K562 (cell line): ENCODE measurements at regions not wholly inside any gene's neighbourhood (a gene's known extent, or its start where the extent isn't known, plus 50 kb on each side); places are given as distances from the start of the nearest gene placed in this dataset.

Experiments
- ATAC-seq: fragments of 200-7000 bp; cut with Tn5 transposase; 3 replicates; pipeline ENCODE4 v1.9.1; 2020; ENCODE audit warnings: moderate library complexity
- BruUV-seq: library from RNA; stranded (reverse); fragments of 400-500 nt; replicated peaks from 2 replicates; lab custom pipeline; 2021; lab: Mats Ljungman, UMichigan
- CTCF ChIA-PET: fragments of 300-600 bp; formaldehyde crosslinking; extraction: SDS; loops from one replicate; lab custom pipeline; 2021; ENCODE audit warnings: low intra/inter-chr PET ratio; lab: Yijun Ruan, JAX
- POLR2A ChIA-PET: fragments of 300-600, 350-650 bp; sonication (Branson Sonifier 250); formaldehyde crosslinking; extraction: SDS; loops from one replicate; lab custom pipeline; 2021; ENCODE audit warnings: antibody characterized with exemption, inconsistent platforms; lab: Yijun Ruan, JAX
- DNase-seq, 4 experiments: peaks; one replicate each; pipeline versions ENCODE4 v3.0.0 to v3.0.0-alpha.2; 2011 to 2018; ENCODE audit warnings: low spot score in 3 of 4, mixed read lengths in 3 of 4; ENCODE audit errors: extremely low read depth in 1 of 4
- FAIRE-seq: peaks from 2 replicates; lab custom pipeline; 2011; peaks lifted over from hg19 to GRCh38; lab: Jason Lieb, UNC
- H2AFZ ChIP-seq: 2 replicates; pipeline ENCODE4 v1.6.0; 2011; ENCODE audit warnings: low read depth, low read length, control low read depth, inconsistent platforms
- H3K27ac ChIP-seq: fragments of 200-600 bp; 3 replicates; pipeline ENCODE4 v1.8.0; 2011; ENCODE audit warnings: low read depth, mild to moderate bottlenecking, control low read depth, inconsistent platforms, low read length, moderate library complexity, mixed read lengths; ENCODE audit errors: extremely low read depth
- H3K27me3 ChIP-seq, 2 experiments: fragments of 300-600 bp in 1 of 2; 2 replicates in 1 of 2; 3 replicates in 1 of 2; pipeline versions ENCODE4 v1.6.0 to v1.8.0; 2011; ENCODE audit warnings: inconsistent platforms in 2 of 2, low read length in 2 of 2, mild to moderate bottlenecking in 1 of 2, mixed read lengths in 1 of 2, moderate library complexity in 1 of 2; ENCODE audit not compliant: control insufficient read depth in 2 of 2, insufficient read depth in 2 of 2
- H3K36me3 ChIP-seq: fragments of 300-600 bp; 3 replicates; pipeline ENCODE4 v1.8.0; 2011; ENCODE audit warnings: mild to moderate bottlenecking, low read length, inconsistent platforms; ENCODE audit not compliant: control insufficient read depth, insufficient read depth
- H3K4me1 ChIP-seq, 2 experiments: fragments of 200-600 bp in 1 of 2; replicated peaks in 1 of 2; 2 replicates in 1 of 2; 3 replicates in 1 of 2; pipeline versions ENCODE4 v1.5.1 to v1.8.0; 2011; ENCODE audit warnings: inconsistent platforms in 2 of 2, low read length in 2 of 2, mild to moderate bottlenecking in 1 of 2, mixed read lengths in 1 of 2, moderate library complexity in 1 of 2; ENCODE audit not compliant: control insufficient read depth in 2 of 2, insufficient read depth in 2 of 2
- H3K4me2 ChIP-seq: 2 replicates; pipeline ENCODE4 v1.6.1; 2011; ENCODE audit warnings: low read length, control low read depth, inconsistent platforms, mixed read lengths; ENCODE audit not compliant: insufficient read depth
- H3K4me3 ChIP-seq: fragments of 200-600 bp; sonication (generic), shearing (Covaris generic); 2 replicates; pipeline ENCODE4 v1.5.1; 2016; ENCODE audit warnings: control low read depth, inconsistent platforms
- H3K79me2 ChIP-seq: fragments of 200-600 bp; 3 replicates; pipeline ENCODE4 v1.8.0; 2011; ENCODE audit warnings: low read length, inconsistent platforms; ENCODE audit not compliant: control insufficient read depth, insufficient read depth
- H3K9ac ChIP-seq, 2 experiments: 2 replicates each; pipeline versions ENCODE4 v1.6.0 to v1.6.1; 2011; ENCODE audit warnings: low read depth in 2 of 2, low read length in 2 of 2, control low read depth in 1 of 2, inconsistent platforms in 1 of 2, mild to moderate bottlenecking in 1 of 2, mixed read lengths in 1 of 2; ENCODE audit not compliant: insufficient read depth in 1 of 2
- H3K9me1 ChIP-seq: one replicate; pipeline ENCODE4 v1.6.0; 2011; ENCODE audit warnings: inconsistent platforms, mild to moderate bottlenecking, low read length, moderate library complexity; ENCODE audit not compliant: control insufficient read depth, insufficient read depth
- H3K9me3 ChIP-seq: replicated peaks from 2 replicates; pipeline ENCODE4 v1.5.1; 2011; ENCODE audit warnings: low read depth, low read length, inconsistent platforms; ENCODE audit not compliant: control insufficient read depth, insufficient read depth
- H4K20me1 ChIP-seq: replicated peaks from 2 replicates; pipeline ENCODE4 v1.6.1; 2011; ENCODE audit warnings: low read length, inconsistent platforms, mixed read lengths; ENCODE audit not compliant: control insufficient read depth, insufficient read depth
- GMEB1 ChIP-seq: fragments of 250-450 bp; sonication (Bioruptor Pico); IDR thresholded peaks from 2 replicates; pipeline ENCODE4 v1.4.0; 2020; ENCODE audit warnings: mild to moderate bottlenecking
- MLLT1 ChIP-seq, 2 experiments: fragments of 450-650 bp; IDR thresholded peaks; 2 replicates each; pipeline ENCODE4 v1.6.1; 2016
- NCOA1 ChIP-seq: fragments of 450-650 bp; IDR thresholded peaks from 2 replicates; pipeline ENCODE4 v1.6.1; 2016; ENCODE audit warnings: low read depth
- PTRF ChIP-seq: fragments of 450-650 bp; IDR thresholded peaks from 2 replicates; pipeline ENCODE4 v1.6.1; 2016; ENCODE audit warnings: mild to moderate bottlenecking, missing genetic modification characterization, missing compliant biosample characterization
- TFAM ChIP-seq: fragments of 250-450 bp; sonication (Bioruptor Pico); conservative IDR thresholded peaks from 2 replicates; pipeline ENCODE4 v1.5.0; 2021; ENCODE audit warnings: mild to moderate bottlenecking, moderate library complexity
- ZMIZ1 ChIP-seq, 2 experiments: fragments of 150-350 bp in 1 of 2; IDR thresholded peaks; 2 replicates each; pipeline ENCODE4 v1.6.1; 2012 to 2016; ENCODE audit warnings: low read depth in 2 of 2, low read length in 2 of 2, mild to moderate bottlenecking in 1 of 2, moderate library complexity in 1 of 2
- ZNF740 ChIP-seq, 3 experiments: fragments of 200-800 bp in 1 of 3; sonication (Bioruptor generic) in 1 of 3; sonication (generic) in 1 of 3; formaldehyde crosslinking in 1 of 3; IDR thresholded peaks; 2 replicates each; pipeline versions ENCODE4 v1.6.1 to v1.8.0; 2016 to 2022; ENCODE audit warnings: mild to moderate bottlenecking in 2 of 3, missing compliant biosample characterization in 2 of 3, missing genetic modification characterization in 2 of 3, missing genetic modification reagents in 1 of 3
- WGBS: fragments of 100-300 bp; shearing (Covaris generic); methylation state at CpG from one replicate; pipeline ENCODE4 v1.1.6; 2016; ENCODE audit warnings: low coverage, mixed read lengths; ENCODE audit not compliant: insufficient coverage; ENCODE audit errors: missing lambda C conversion rate; 5-methylcytosine and 5-hydroxymethylcytosine counted together
- in situ Hi-C: fragments of 300-500 bp; cut with MboI; formaldehyde crosslinking; loops from 4 replicates; pipeline ENCODE4 v1.15.0; 2018; ENCODE audit warnings: inconsistent platforms, mixed read lengths
- intact Hi-C: fragments of 100-400 bp; cut with micrococcal nuclease; formaldehyde crosslinking; loops from 2 replicates; pipeline ENCODE4 v1.14.2; 2022

GRCh38 chr9:1198085-1198484, 147.9 kb downstream of the DMRT2 start:
- Histone ChIP-seq H3K9me3 (no peaks in the 10 kb centered on the region), H2AFZ (no peak overlapping the region), H3K36me3 (no peaks in the 10 kb centered on the region), H3K4me2 (no peak overlapping the region), H3K27me3 (no peaks in the 10 kb centered on the region), H3K9ac (no peak overlapping the region), H3K9me1 (no peaks in the 10 kb centered on the region), H3K27ac (no peak overlapping the region), H3K79me2 (no peaks in the 10 kb centered on the region), H3K4me1 (no peaks in the 10 kb centered on the region), H3K4me3 (no peak overlapping the region), H4K20me1 (no peaks in the 10 kb centered on the region)
- ATAC-seq (no peak), DNase-seq (no peak), FAIRE-seq (no peak)
- CTCF ChIA-PET: no interaction called here
- 0% methylated on average over 1 of the region's 1 CpG for WGBS
- TF ChIP-seq ZNF740 (CRISPR knock-in tag; IDR thresholded peaks at IDR 0.05) (no peak), ZNF740 (tag; IDR thresholded peaks at IDR 0.05) (no peak), TFAM (CRISPR knock-in tag) (no peak), PTRF (tag) (no peak), GMEB1 (no peak), ZMIZ1 (IDR thresholded peaks at IDR 0.05; ENCODE audit: low read depth in 2 of 2, low read length in 2 of 2) (no peak), NCOA1 (no peak), MLLT1 (IDR thresholded peaks at IDR 0.05) (no peak)
- POLR2A ChIA-PET: no interaction called here
- no TSS peak for BruUV-seq
- intact Hi-C loops: no loop called here
- in situ Hi-C loops: no loop called here
